GM18873 (cell line): ENCODE measurements at regions not wholly inside any gene's neighbourhood (a gene's known extent, or its start where the extent isn't known, plus 50 kb on each side); places are given as distances from the start of the nearest gene placed in this dataset.
"Not testable (repeated sequence)": the region's sequence is repeated elsewhere in the genome, so short reads cannot be mapped to it uniquely, and the experiment has no call there.

Experiments
- ATAC-seq: cut with Tn5 transposase; IDR thresholded peaks from one replicate; pipeline ENCODE4 v1.9.1; 2021; ENCODE audit warnings: mild to moderate bottlenecking, moderate library complexity, moderate number of reproducible peaks; ENCODE audit not compliant: unreplicated experiment, low FRiP score

DNA sequence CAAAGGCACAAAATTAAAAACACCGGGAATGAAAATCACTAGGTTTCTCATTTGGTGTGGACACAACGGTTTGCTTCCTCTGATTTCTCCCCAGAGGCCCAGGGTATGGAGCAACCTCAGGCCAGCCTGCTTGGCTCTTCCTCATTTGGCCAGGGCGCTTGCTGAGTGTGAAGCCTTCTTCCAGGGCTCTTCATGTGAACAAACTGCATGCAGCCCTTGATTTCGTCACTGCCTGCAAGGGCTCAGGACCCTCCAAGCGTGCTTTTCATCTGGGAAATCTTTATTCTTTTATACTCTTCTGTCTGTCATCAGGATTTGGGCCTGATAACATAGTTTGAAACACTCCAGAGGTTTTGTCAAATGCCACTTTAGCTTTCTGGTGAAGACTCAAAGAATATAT lies 122.6 kb upstream of the KLF4 start:
- ATAC-seq, result no peak

DNA sequence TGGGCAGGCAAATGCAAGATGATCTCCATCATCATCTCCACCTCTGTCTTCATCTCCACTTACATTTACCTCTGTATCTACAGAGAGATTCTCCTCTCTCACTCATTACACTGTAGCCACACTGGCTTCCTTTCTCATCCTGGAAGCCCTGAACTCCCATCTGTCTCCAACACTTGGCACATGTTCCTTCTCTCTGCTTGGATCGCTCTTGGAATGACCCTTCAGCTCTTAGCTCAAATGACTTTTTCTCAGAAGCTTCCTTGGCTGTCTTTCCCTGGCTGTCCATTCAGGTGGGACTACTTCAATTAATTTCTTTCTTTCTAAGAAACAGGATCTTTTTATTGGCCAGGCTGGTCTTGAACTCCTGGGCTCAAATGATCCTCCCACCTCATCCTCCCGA lies 120.0 kb upstream of the KLF4 start:
- ATAC-seq, result no peak

DNA sequence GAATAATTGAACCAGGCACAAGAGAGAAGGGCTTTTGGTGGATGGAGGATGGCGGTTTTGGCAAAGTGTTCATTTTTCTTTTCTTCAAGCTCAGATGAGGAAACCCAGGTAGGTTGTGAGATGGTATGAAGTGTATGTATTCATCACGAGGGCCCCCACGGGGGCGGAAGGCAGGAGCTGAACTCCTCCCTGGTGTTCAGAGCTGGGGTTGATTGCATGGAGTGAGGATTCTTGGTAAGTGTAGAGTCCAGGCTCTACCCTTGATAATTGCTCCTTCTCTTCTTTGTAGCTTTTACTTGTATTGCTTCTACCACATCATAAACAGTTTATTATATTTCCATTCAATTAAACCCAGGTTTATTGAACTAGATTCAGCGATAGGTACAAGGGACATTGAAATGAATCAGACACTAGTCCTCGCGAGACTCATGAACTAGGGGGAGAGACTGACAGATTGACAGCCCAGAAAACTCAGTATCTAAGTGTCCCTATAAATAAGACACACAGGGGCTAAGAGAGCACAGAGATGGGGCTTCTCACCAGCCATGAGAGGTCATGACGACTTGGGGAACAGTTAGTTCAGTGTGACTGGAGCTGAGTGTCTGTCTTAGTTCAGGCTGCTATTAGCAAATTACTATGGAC lies 116.7 kb upstream of the KLF4 start:
- no peak for ATAC-seq

DNA sequence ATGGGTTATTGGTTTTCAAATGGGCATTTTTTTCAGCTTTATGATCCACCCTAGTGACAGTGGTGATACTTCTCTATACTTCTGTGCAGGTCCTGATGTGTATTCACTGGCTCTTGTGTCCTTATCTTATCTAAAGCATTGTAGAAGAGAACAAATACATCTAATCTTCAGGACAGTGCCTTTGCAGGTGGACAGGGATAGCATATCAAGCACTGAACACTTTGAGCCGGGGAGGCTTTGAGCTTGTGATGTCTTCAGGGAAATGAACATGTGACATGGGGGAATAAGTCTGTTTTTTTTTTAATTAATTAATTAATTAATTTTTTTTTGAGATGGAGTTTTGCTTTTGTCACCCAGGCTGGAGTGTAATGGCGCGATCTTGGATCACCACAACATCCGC lies 115.5 kb upstream of the KLF4 start:
- no peak for ATAC-seq

DNA sequence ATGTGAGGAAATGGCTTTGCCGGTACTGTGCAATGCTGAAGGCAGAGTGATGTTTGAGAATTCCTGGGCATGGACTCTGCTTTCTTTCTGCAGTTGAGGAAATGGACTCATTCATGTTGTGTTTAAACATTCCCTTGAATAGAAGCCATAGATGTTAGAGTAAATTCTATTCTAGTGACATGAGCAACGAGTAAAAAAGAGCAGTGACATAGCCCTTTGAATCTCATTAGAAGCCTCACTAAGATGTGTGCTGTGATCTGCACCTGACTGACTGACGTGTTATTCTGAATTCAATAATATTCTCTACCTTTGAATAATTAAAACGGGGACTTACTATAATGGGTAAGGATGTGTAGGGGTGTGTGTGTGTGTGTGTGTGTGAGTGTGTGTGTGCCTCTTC lies 113.7 kb upstream of the KLF4 start:
- ATAC-seq, result no peak

DNA sequence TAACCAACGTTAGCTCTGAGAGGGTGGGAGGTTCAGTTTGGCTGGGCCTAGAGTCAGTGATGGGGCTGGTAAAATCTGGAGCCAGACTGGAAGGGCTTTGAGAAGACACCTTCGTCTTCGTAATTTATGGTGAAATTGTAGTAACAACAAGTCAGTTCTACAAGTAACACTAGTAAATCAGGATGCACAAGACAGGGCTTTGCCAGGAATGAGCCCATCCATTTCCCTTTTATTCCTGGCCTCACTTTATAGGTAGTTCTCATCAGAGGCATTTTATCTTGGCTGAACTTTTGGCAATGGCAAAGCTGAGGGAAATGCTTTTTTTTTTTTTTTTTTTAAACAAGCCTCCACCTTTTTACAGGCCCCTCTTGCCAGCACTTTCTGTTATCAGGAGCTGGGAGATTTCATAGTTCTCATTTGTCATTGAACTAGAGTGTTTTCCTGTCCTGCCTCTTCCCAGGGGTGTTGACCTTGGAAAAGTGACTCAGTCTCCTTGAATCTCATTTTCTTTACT lies 110.5 kb upstream of the KLF4 start:
- no peak for ATAC-seq

DNA sequence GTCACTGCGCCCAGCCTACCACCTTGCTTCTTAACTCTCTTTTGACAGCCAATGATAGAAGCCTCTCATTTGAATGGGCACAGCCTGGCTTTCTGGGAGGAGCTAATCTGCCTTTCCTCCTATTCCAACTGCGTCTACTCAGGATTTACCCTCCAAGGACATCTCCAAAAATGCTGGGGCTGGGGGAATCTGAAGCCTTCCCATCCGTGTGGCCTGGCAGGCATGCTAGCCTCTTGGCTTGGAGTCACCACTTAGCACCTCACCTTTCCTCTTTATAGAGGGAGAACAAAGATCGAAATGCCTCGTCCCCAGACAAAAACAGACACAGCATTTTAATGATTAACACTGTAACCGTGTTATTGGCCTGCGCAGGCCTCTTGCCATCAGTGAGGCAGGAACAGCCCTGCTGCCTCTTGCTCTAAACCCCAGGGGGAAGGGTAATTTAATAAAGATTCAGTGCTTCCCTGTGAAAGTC lies 108.2 kb upstream of the KLF4 start:
- no peak for ATAC-seq

DNA sequence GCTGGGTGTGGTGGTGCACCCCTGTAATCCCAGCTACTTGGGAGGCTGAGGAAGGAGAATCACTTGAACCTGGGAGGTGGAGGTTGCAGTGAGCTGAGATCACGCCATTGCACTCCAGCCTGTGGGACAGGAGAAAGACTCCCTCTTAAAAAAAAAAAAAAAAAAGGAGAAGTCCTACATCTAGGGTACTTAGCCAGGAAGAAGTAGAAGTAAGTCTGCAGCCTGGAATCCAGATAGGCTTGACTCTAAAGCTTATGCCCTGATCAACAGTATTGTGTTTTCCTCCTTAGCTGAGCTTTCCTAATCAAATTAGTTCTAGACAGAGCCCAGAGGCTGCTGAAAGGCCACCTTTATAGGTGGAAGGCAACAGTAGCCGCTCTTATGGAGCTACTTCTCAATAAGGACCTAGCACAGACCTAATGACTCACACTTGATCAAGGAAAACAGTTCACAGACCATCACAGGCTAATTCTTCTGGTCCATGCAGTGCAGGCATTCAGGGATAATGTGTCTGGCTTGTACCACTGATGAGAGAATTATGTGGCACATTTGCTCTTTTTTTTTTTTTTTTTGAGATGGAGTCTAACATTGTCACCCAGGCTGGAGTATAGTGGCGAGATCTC lies 105.5 kb upstream of the KLF4 start:
- ATAC-seq, result no peak

DNA sequence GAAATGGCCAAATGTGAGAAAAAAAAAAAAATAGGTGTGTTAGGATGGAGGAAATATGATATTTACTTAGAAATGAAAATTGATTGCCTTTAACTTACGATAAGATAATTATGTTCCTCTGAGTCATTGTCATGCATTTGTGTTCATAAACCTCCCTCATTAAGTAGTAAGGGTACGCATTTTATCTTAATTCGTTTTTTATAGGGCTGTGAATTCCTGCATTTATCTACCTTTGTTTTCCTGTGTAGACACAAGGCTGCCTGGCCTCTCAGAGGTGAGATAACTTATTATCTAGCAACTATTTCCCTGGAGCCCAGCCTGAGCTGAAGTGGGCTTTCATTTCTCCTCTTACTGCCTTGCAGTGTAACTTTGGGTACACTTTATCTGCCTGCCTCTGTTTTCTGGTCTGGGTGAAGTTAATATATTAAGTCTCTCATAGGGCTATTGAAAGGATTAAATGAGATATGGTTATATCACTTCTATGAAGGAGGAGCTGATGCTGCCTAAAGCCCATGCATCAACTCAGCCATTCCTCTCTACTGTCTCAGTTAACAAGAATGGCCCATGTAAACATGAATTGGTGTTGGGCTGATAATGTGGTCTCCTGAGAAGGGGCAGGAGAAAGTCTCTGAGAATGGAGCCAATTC lies 103.8 kb upstream of the KLF4 start:
- no peak for ATAC-seq

DNA sequence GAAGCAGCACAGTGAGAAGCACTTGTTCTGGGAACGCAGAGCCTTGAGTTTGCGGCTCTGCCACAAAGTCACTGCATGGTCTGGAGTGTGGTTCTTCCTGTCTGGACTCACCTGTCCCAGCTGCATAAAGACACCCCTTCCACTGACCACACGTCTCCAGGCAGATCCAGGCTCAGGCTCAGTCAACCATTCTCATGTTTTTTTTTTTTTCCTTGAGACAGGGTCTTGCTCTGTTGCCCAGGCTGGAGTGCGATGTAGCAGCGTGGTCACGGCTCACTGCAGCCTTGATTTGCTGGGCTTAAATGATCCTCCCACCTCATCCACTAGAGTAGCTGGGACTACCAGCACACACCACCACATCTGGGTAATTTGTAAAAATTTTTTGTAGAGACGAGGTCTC lies 102.9 kb upstream of the KLF4 start:
- ATAC-seq, result no peak

DNA sequence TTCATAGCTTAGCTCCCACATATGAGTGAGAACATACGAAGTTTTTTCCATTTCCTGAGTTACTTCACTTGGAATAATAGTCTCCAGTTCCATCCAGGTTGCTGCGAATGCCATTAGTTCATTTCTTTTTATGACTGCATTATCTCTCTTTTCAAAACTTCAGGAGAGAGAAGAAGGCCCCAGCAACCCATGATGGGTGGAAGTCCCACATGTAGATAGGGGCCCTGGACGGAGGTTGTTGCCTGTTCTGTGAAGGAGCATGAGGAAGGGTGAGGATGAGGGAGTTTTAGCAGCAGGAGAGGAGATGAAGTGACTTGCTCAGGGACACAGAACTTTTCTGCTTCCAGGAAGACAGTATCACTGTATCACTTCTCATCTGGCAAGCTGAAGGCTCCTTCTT lies 102.2 kb upstream of the KLF4 start:
- no peak for ATAC-seq

DNA sequence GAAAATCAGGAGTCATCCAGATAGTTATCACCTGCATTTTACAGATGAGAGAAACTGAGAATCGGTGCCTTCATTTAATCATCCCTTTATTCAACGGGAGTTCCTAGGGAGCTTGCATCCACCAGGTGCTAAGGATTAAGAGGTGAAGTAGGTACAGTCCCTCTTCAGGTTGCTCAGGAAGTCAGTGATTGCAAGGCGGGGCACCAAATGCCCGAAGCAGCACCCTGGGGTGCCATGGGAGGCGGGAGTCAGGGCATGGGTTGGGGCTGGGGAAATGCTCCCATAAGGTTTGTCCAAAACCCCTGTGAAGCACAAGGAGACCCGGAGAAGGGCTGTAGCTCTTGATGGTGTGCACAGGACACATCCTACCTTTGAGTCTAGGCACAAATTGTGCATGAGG lies 98.8 kb upstream of the KLF4 start:
- no peak for ATAC-seq

DNA sequence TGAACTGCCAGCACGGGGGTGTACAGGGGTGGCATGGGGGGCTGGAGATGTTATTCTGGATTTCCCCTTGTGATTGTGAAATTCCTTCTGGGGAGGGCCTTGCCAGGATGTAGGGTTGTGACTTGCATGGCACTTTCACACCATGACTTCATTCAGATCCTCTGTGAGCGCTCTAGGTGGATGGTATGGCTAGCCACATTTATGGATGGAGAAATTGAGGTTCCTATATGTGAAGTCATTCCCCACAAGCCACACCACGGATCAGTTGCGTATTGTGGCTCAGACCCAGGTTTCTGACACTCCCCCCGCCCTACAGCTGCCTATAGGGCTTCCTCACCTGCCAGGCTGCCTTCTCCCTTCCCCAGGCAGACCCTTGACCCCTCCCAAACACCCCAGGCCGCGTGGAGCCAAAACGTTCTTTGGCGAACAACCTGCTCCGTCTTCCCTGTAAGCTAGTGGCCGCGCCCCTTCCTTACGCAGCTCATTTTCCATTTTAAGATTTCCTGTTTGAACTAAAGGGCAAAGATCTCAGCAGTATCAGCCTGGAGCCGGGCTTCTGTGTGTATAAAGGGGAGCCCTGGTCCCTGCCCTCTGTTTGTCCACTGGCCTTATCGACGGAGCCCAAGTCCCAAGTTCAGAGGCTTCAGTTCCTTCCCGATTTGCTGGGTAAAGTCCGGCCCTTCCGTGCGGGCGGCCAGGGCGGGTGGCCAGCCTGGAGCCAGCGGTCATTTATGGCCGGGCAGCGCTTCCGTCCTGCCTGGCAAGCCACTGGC lies 97.8 kb upstream of the KLF4 start:
- no peak for ATAC-seq

DNA sequence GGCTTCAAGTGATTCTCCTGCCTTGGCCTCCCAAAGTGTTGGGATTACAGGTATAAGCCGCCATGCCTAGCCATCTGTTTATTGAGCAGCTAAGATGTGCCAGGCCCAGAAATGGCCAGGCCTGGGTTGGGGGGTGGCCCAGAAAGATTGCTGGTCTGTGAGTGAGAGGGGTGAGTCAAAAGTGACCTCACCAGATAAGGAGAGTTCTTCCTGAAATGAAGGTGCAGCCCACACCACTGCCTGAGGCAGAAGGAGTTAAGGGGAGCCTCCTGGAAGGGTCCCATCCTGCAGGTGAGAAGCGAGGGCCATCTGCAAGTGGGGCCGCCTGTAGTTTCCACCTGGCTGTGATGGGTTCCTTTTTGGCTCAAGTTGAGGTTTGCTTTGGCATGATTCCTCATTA lies 96.9 kb upstream of the KLF4 start:
- no peak for ATAC-seq

DNA sequence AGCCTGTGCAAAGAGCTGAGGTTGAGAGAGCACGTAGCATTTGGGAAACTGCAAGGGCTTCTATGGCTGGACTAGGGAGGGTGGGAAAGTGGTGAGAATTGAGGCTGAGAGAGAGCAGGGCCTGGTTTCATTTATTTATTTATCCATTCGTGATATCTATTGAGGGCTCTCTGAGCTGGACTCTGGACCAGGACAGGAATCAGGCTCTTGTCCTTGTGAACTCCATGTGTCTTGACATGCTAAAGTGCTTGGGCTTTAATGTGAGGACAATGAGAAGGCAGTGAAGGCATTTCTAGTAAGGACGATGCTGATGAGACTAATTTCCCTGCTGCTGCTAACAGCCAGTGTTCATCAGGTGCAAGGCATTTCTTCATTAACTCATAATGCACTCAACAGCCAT lies 95.9 kb upstream of the KLF4 start:
- no peak for ATAC-seq

DNA sequence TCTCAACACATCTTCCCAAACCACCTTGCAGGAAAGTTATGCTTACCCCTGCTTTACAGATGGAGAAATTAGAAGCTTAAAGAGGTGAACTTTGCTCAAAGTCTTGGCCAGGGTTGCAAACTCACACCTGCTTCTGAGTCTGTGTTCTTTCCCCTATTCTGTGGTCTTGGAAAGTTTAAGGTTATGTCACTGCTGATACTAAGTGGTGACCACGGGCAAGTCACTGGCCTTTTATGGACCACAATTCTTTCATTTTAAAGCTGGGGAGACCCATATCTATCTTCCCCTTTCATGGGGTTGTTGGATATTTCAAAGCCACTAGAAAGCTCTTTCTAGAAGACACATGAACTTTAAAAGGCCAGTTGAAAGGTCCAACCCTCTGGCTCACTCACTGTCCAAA lies 95.4 kb upstream of the KLF4 start:
- ATAC-seq, result no peak

DNA sequence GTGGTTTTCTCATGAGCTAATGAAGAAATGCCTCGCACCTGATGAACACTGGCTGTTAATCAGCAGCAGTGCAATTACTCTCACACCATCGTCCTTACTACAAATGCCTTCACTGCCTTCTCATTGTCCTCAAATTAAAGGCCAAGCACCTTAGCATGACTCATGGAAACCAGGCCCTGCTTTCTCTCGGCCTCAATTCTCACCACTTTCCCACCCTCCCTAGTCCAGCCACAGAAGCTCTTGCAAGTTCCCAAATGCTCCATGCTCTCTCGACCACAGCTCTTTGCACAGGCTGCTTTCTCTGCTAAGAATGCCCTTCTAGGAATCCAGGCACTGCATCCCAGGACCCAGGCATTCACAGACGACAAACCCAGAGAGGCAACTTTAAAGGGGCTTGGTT lies 94.6 kb upstream of the KLF4 start:
- ATAC-seq, result no peak

DNA sequence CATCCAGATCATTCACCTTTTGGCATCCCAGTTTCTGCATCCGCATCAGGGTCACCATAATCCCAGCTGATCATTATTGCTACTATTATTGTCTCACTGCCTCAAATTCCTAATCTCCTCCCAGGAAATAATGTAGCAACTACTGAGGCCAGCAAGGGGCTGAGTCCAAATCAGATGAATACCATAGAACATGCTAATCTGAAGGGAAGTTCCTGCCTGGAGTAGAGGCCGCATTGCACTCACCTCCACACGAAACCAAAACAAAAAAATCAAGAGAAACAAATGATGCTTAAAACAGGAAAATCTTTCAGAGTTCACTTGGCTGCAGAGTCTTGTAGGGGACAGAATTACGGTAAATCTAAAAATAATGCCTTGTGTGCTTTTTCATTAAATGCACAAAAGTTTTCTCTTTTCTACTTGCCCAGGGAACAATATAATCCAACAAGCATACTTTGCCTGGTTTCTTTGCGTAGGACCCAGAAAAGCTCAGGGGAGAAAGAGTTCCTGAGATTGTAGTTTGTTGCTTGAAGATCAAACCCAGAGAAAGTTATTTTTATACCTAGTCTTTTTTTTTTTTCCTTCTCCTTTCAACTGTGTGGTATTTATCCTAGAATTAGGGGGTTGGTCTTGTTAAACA lies 87.7 kb upstream of the KLF4 start:
- ATAC-seq, result no peak

DNA sequence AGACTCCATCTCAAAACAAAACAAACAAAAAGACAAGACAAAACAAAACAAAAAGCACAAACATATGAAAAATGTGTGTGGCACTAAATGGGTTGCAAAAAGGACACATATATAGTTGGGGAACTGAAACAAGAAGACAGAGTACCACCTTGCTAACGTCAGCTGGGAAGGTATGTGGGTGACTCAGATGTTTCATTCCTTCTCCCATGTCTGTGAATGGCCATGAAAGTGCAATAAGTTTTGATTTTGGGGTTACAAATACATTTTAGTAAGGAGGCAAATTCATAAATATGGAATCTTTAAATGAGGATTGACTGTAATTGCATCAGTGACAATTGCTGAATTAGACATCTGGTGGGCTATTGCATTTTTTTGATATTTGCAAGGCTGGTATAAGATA lies 81.6 kb upstream of the KLF4 start:
- no peak for ATAC-seq

DNA sequence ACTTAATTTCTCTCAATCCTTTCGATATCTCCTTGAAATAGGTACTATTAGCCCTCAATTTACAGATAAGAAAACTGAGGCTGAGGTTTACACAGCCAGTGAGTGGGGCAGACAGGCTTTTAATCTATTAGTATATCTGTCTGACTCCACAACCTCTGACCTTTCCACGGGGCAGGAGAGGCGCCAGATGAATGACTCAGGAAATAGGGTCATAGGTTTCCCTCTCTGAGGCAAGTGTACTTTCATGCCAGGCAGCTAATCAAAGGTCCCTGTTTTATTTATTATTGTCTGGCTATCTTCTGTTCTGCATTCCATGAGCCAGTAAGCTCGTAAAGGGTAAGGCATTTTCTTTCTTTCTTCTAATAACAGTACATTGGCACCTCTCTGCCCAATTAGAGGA lies 79.6 kb upstream of the KLF4 start:
- no peak for ATAC-seq

DNA sequence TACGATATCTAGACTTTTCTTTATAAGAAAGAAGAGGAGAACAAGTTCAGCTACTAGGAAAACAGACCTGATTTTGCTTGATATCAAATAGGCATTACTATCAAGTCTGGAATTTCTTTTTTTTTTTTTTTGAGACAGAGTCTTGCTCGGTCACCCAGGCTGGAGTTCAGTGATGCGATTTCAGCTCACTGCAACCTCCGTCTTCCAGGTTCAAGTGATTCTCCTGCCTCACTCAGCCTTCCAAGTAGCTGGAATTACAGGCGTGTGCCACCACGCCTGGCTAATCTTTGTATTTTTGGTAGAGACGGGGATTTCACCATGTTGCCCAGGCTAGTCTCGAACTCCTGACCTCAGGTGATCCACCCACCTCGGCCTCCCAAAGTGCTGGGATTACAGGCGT lies 78.8 kb upstream of the KLF4 start:
- ATAC-seq, result not testable (repeated sequence)
